Femur (tissue), 1 donor: ENCODE measurements at regions not wholly inside any gene's neighbourhood (a gene's known extent, or its start where the extent isn't known, plus 50 kb on each side); places are given as distances from the start of the nearest gene placed in this dataset.

Source experiments
- DNase-seq: peaks from one replicate; pipeline ENCODE4 v3.0.0-alpha.2; 2017

GRCh38 chr2:156164091-156164720, 168.3 kb downstream of the NR4A2 start:
- no peak for DNase-seq

GRCh38 chr2:156158808-156159207, 173.7 kb downstream of the NR4A2 start:
- DNase-seq = no peak

GRCh38 chr2:156157670-156158069, 174.9 kb downstream of the NR4A2 start:
- DNase-seq = no peak

- no peak for DNase-seq
Observed at GRCh38 chr2:156156580-156156979, 175.9 kb downstream of the NR4A2 start.

GRCh38 chr2:156155319-156155718, 177.2 kb downstream of the NR4A2 start:
- no peak for DNase-seq

- no peak for DNase-seq
Observed at GRCh38 chr2:156151351-156151750, 181.2 kb downstream of the NR4A2 start.

GRCh38 chr2:156147594-156148330, 184.8 kb downstream of the NR4A2 start:
- DNase-seq = no peak

GRCh38 chr2:156145976-156146375, 186.5 kb downstream of the NR4A2 start:
- DNase-seq = no peak

- DNase-seq = no peak
Observed at GRCh38 chr2:156145469-156145868, 187.1 kb downstream of the NR4A2 start.

GRCh38 chr2:156136566-156136965, 196.0 kb downstream of the NR4A2 start:
- DNase-seq = no peak

GRCh38 chr2:156134887-156135286, 197.6 kb downstream of the NR4A2 start:
- no peak for DNase-seq

GRCh38 chr2:156132941-156133340, 199.6 kb downstream of the NR4A2 start:
- DNase-seq = no peak

- DNase-seq = no peak
Observed at GRCh38 chr2:156132130-156132529, 200.4 kb downstream of the NR4A2 start.

GRCh38 chr2:156129227-156129626, 203.3 kb downstream of the NR4A2 start:
- DNase-seq = no peak

GRCh38 chr2:156125018-156125417, 207.5 kb downstream of the NR4A2 start:
- DNase-seq = no peak

- DNase-seq = no peak
Observed at GRCh38 chr2:156124458-156124857, 208.1 kb downstream of the NR4A2 start.

GRCh38 chr2:156118753-156119416, 213.6 kb downstream of the NR4A2 start:
- DNase-seq = no peak

GRCh38 chr2:156116113-156116512, 216.4 kb downstream of the NR4A2 start:
- no peak for DNase-seq

GRCh38 chr2:156115338-156115737, 217.2 kb downstream of the NR4A2 start:
- no peak for DNase-seq

GRCh38 chr2:156112323-156112722, 220.2 kb downstream of the NR4A2 start:
- no peak for DNase-seq

GRCh38 chr2:156110890-156111289, 221.6 kb downstream of the NR4A2 start:
- DNase-seq = peak; percentile 19

- no peak for DNase-seq
Observed at GRCh38 chr2:156099382-156099781, 233.1 kb downstream of the NR4A2 start.

- no peak for DNase-seq
Observed at GRCh38 chr2:156098506-156098905, 234.0 kb downstream of the NR4A2 start.

- no peak for DNase-seq
Observed at GRCh38 chr2:156088587-156088986, 243.9 kb downstream of the NR4A2 start.
